ENCODE measurements at regions not wholly inside any gene's neighbourhood (a gene's known extent, or its start where the extent isn't known, plus 50 kb on each side); places are given as distances from the start of the nearest gene placed in this dataset.
"Not testable (repeated sequence)": the region's sequence is repeated elsewhere in the genome, so short reads cannot be mapped to it uniquely, and the experiment has no call there.

DNA sequence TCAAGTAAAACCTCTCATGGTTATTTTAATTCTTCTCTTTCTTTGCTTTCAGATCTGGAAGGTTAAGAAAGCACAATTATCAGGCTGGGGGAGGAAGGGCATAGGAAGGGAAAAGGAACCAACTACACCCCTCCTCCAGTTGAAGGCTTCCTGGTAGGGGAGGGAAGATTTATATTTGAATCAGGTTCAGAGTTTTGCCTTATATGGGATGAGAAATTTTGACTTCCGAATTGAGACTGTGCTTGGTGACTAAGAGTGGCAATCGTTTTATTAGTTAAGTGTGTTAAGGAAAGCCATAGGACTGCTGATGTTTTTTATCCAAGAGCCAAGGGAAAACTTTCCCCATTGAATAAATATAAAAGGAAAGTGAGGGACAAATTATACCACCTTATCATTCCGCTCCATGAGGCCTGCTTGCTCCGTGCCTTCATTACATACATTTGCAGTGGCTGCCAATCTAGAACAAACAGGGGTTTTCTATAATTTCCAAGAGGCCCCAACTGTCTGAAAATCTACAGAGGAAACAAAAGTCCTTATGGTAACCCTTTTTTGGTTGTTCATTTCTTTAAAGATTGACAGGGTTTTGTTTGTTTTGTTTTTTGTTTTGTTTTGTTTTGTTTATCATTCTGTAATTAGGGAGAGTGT lies 115.7 kb upstream of the EPB41L4A start:
- Histone ChIP-seq H3K9me2 (replicated peaks; ENCODE audit: control insufficient read depth, low read length) (no peaks in the 10 kb centered on the region), H3K27ac (ENCODE audit: low read depth, low read length) (no peak overlapping the region), H3K4me1 (ENCODE audit: control insufficient read depth, low read length) (peaks cover 18% of the 10 kb centered on the region), H3K36me3 (ENCODE audit: control insufficient read depth, low read length) (no peaks in the 10 kb centered on the region), H4K20me1 (ENCODE audit: control insufficient read depth, insufficient read depth, low read depth, low read length) (no peaks in the 10 kb centered on the region), H3K27me3 (ENCODE audit: control insufficient read depth, low read length) (no peaks in the 10 kb centered on the region), H3K4me3 (ENCODE audit: low read length) (no peak overlapping the region), H3K4me2 (ENCODE audit: low read length) (no peak overlapping the region), H3K79me2 (ENCODE audit: control insufficient read depth, low read length) (no peaks in the 10 kb centered on the region), H3K9me3 (ENCODE audit: control insufficient read depth, insufficient read depth, low read length) (no peaks in the 10 kb centered on the region), H3F3A (ENCODE audit: control insufficient read depth, insufficient read depth) (no peaks in the 10 kb centered on the region)
- TF ChIP-seq, protein P1, sequence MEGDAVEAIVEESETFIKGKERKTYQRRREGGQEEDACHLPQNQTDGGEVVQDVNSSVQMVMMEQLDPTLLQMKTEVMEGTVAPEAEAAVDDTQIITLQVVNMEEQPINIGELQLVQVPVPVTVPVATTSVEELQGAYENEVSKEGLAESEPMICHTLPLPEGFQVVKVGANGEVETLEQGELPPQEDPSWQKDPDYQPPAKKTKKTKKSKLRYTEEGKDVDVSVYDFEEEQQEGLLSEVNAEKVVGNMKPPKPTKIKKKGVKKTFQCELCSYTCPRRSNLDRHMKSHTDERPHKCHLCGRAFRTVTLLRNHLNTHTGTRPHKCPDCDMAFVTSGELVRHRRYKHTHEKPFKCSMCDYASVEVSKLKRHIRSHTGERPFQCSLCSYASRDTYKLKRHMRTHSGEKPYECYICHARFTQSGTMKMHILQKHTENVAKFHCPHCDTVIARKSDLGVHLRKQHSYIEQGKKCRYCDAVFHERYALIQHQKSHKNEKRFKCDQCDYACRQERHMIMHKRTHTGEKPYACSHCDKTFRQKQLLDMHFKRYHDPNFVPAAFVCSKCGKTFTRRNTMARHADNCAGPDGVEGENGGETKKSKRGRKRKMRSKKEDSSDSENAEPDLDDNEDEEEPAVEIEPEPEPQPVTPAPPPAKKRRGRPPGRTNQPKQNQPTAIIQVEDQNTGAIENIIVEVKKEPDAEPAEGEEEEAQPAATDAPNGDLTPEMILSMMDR (IDR thresholded peaks at IDR 0.05; ENCODE audit: low read depth, low read length, poor library complexity, severe bottlenecking), result no peak
- TF ChIP-seq EZH2phosphoT487 (IDR thresholded peaks at IDR 0.05; ENCODE audit: borderline replicate concordance, low read length), result no peak

DNA sequence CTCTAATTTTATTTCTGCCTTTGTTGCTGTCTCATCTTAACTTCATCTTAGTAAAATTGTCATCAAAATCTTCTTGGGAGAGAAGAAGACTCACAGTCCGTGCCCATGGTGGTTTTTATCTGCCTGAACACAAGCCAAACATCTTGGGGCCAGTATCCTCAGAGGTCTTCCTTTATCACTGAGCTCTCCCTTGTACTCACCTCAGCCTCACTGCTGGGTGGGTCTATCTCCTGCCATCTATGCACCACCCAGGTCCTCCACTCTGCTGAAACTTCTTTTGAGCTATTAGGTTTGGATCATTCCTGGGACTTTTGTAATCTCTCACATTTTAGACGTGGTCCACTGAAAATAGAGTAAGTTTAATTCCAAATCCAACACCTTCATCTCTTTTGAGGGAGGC lies 116.3 kb upstream of the EPB41L4A start:
- H3K4me2 ChIP-seq (ENCODE audit: low read length), result no peak overlapping the region
- no peaks in the 10 kb centered on the region for H3F3A ChIP-seq (ENCODE audit: control insufficient read depth, insufficient read depth)
- H3K9me3 ChIP-seq (ENCODE audit: control insufficient read depth, insufficient read depth, low read length), result no peaks in the 10 kb centered on the region
- H3K36me3 ChIP-seq (ENCODE audit: control insufficient read depth, low read length), result no peaks in the 10 kb centered on the region
- TF ChIP-seq, protein P1 (IDR thresholded peaks at IDR 0.05; ENCODE audit: low read depth, low read length, poor library complexity, severe bottlenecking), result no peak
- TF ChIP-seq EZH2phosphoT487 (IDR thresholded peaks at IDR 0.05; ENCODE audit: borderline replicate concordance, low read length), result no peak
- H4K20me1 ChIP-seq (ENCODE audit: control insufficient read depth, insufficient read depth, low read depth, low read length), result no peaks in the 10 kb centered on the region
- H3K27ac ChIP-seq (ENCODE audit: low read depth, low read length), result no peak overlapping the region
- H3K4me3 ChIP-seq (ENCODE audit: low read length), result no peak overlapping the region
- no peaks in the 10 kb centered on the region for H3K27me3 ChIP-seq (ENCODE audit: control insufficient read depth, low read length)
- H3K4me1 ChIP-seq (ENCODE audit: control insufficient read depth, low read length), result peaks cover 18% of the 10 kb centered on the region
- H3K9me2 ChIP-seq (replicated peaks; ENCODE audit: control insufficient read depth, low read length), result no peaks in the 10 kb centered on the region
- H3K79me2 ChIP-seq (ENCODE audit: control insufficient read depth, low read length), result no peaks in the 10 kb centered on the region

DNA sequence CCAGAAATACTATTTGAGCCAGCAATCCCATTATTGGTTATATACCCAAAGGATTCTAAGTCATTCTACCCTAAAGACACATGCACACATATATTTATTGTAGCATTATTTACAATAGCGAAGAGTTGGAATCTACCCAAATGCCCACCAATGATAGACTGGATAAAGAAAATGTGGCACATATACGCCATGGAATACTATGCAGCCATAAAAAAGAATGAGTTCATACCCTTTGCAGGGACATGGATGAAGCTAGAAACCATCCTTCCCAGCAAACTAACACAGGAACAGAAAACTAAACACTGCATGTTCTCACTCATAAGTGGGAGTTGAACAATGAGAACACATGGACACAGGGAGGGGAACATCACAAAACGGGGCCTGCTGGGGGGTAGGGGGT lies 125.5 kb upstream of the EPB41L4A start:
- H3K9me3 ChIP-seq (ENCODE audit: control insufficient read depth, insufficient read depth, low read length); H3K4me3 ChIP-seq (ENCODE audit: low read length); H4K20me1 ChIP-seq (ENCODE audit: control insufficient read depth, insufficient read depth, low read depth, low read length); H3K4me1 ChIP-seq (ENCODE audit: control insufficient read depth, low read length); H3K79me2 ChIP-seq (ENCODE audit: control insufficient read depth, low read length); H3K27ac ChIP-seq (ENCODE audit: low read depth, low read length); H3F3A ChIP-seq (ENCODE audit: control insufficient read depth, insufficient read depth); H3K4me2 ChIP-seq (ENCODE audit: low read length); H3K9me2 ChIP-seq (replicated peaks; ENCODE audit: control insufficient read depth, low read length); H3K27me3 ChIP-seq (ENCODE audit: control insufficient read depth, low read length); H3K36me3 ChIP-seq (ENCODE audit: control insufficient read depth, low read length): not testable (repeated sequence)

DNA sequence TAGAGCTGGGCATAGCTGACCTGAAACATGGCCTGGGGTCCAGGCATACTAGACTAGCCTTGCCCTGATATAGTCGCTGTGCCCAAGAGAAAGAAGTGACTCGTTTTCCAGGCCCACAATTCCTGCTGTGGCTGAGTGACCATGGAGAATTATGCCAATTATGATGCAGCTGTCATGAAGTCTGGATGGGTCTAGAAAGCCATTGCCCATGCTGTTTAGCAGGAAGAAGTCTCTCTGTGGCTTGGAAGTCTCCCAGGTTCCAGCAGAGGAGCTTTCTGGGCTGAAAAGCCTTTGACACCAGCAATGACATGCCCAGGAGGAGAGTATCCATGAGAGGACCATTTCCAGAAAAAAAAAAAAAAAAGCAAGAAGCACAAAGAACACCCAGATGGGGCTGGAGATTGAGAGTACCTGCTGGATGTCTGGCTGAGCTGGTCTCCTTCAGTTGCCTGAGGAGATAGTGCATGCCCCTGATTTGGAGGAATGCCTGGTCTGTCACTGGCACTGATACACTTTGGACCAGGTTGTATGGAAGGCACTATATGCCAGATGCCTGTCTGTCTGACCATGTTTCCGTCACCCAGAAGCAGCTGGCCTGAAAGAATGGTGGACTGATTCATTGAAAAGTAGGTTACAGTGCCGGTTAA lies 128.0 kb upstream of the EPB41L4A start:
- Histone ChIP-seq H3F3A (ENCODE audit: control insufficient read depth, insufficient read depth) (no peaks in the 10 kb centered on the region), H4K20me1 (ENCODE audit: control insufficient read depth, insufficient read depth, low read depth, low read length) (no peaks in the 10 kb centered on the region), H3K4me2 (ENCODE audit: low read length) (no peak overlapping the region), H3K4me3 (ENCODE audit: low read length) (no peak overlapping the region), H3K9me2 (replicated peaks; ENCODE audit: control insufficient read depth, low read length) (no peaks in the 10 kb centered on the region), H3K9me3 (ENCODE audit: control insufficient read depth, insufficient read depth, low read length) (no peaks in the 10 kb centered on the region), H3K36me3 (ENCODE audit: control insufficient read depth, low read length) (no peaks in the 10 kb centered on the region), H3K27ac (ENCODE audit: low read depth, low read length) (no peak overlapping the region), H3K4me1 (ENCODE audit: control insufficient read depth, low read length) (no peaks in the 10 kb centered on the region), H3K79me2 (ENCODE audit: control insufficient read depth, low read length) (no peaks in the 10 kb centered on the region), H3K27me3 (ENCODE audit: control insufficient read depth, low read length) (peaks cover 11% of the 10 kb centered on the region)
- TF ChIP-seq, protein P1 (IDR thresholded peaks at IDR 0.05; ENCODE audit: low read depth, low read length, poor library complexity, severe bottlenecking), result no peak
- no peak for TF ChIP-seq EZH2phosphoT487 (IDR thresholded peaks at IDR 0.05; ENCODE audit: borderline replicate concordance, low read length)
